ENCODE measurements at regions not wholly inside any gene's neighbourhood (a gene's known extent, or its start where the extent isn't known, plus 50 kb on each side); places are given as distances from the start of the nearest gene placed in this dataset.

- Histone ChIP-seq H2BK15ac (ENCODE audit: low read depth, low read length) (no peak overlapping the region), H3T11ph (ENCODE audit: low read length) (no peak overlapping the region), H3K27ac (ENCODE audit: insufficient read length, low read depth, low read length) (no peak overlapping the region), H3K14ac (ENCODE audit: insufficient read depth, low read length) (no peak overlapping the region), H3K9ac (ENCODE audit: extremely low read depth, insufficient read length, low read length) (no peak overlapping the region), H3K4me1 (ENCODE audit: insufficient read depth, low read length) (no peaks in the 10 kb centered on the region), H3K9me3 (ENCODE audit: control insufficient read depth, low read depth, low read length) (no peaks in the 10 kb centered on the region), H2BK120ac (ENCODE audit: low read depth, low read length, poor library complexity, severe bottlenecking) (no peak overlapping the region), H2BK20ac (ENCODE audit: low read depth, low read length, poor library complexity, severe bottlenecking) (no peak overlapping the region), H2AFZ (ENCODE audit: low read length) (no peak overlapping the region), H3K4ac (ENCODE audit: low read depth, low read length) (no peak overlapping the region), H4K8ac (replicated peaks; ENCODE audit: insufficient read length, low read depth, low read length) (no peak overlapping the region), H3K79me2 (ENCODE audit: insufficient read depth, low read length) (no peaks in the 10 kb centered on the region), H4K5ac (ENCODE audit: insufficient read length, low read depth, low read length) (no peak overlapping the region), H3K4me2 (ENCODE audit: insufficient read depth, insufficient read length, low read length) (no peak overlapping the region), H2BK12ac (ENCODE audit: insufficient read length, low read depth, low read length) (no peak overlapping the region), H3K79me1 (ENCODE audit: insufficient read depth, low read depth, low read length, poor library complexity, severe bottlenecking) (no peaks in the 10 kb centered on the region), H3K56ac (ENCODE audit: insufficient read length, low read depth, low read length) (no peak overlapping the region), H2BK5ac (ENCODE audit: insufficient read length, low read length) (no peak overlapping the region), H4K91ac (ENCODE audit: insufficient read length, low read depth, low read length) (no peak overlapping the region), H3K23me2 (ENCODE audit: insufficient read length, low read depth, low read length, poor library complexity, severe bottlenecking) (no peaks in the 10 kb centered on the region), H3K23ac (ENCODE audit: insufficient read length, low read depth, low read length) (no peak overlapping the region), H3K18ac (ENCODE audit: insufficient read length, low read depth, low read length) (no peak overlapping the region), H4K20me1 (ENCODE audit: control insufficient read depth, insufficient read depth, insufficient read length) (no peaks in the 10 kb centered on the region), H2AK5ac (ENCODE audit: insufficient read length, low read length) (no peak overlapping the region), H3K27me3 (ENCODE audit: insufficient read depth, low read length) (no peaks in the 10 kb centered on the region)
- Mint-ChIP-seq H3K27me3 (ENCODE audit: low read depth) (no peaks in the 10 kb centered on the region), H3K27ac (no peak overlapping the region), H3K9me3 (no peaks in the 10 kb centered on the region), H3K4me1 (no peaks in the 10 kb centered on the region), H3K4me3 (no peak overlapping the region), H3K36me3 (ENCODE audit: insufficient read depth in 1 of 3, low read depth in 3 of 3) (no peaks in the 10 kb centered on the region)
- DNase-seq: no peak
- TF ChIP-seq CTCF (conservative IDR thresholded peaks at IDR 0.05): no peak
- no CpG with 5 or more reads among the region's 2 CpGs for WGBS (ENCODE audit: extremely low coverage, insufficient read length, low lambda C conversion rate)
Observed at GRCh38 chr2:220579452-220579851, 952.0 kb downstream of the SLC4A3 start.
